Natural killer cell treated with Interleukin-12 subunit alpha and Interleukin-12 subunit beta and Interleukin-15 and Interleukin-18, amount 100 ng/mL, for 72 hours (primary cell): ENCODE measurements at regions not wholly inside any gene's neighbourhood (a gene's known extent, or its start where the extent isn't known, plus 50 kb on each side); places are given as distances from the start of the nearest gene placed in this dataset.

Experiments
- ATAC-seq, 2 donors: fragments of 150-1000 bp; cut with Tn5 transposase in 1 of 2; sonication (Bioruptor Pico), chemical (Tn5 transposase) in 1 of 2; 2 replicates each; pipeline ENCODE4 v1.10.0; 2021
- DNase-seq: peaks from one replicate; pipeline ENCODE4 v3.0.0; 2022; ENCODE audit warnings: low spot score
- H3K27ac Mint-ChIP-seq, 2 donors: 1 replicate in 1 of 2; 2 replicates in 1 of 2; pipeline ENCODE4 v1.8.0; 2022; ENCODE audit warnings: mixed read lengths in 2 of 2, mild to moderate bottlenecking in 1 of 2, moderate library complexity in 1 of 2
- H3K27me3 Mint-ChIP-seq, 2 donors: 1 replicate in 1 of 2; 2 replicates in 1 of 2; pipeline ENCODE4 v1.8.0; 2022; ENCODE audit warnings: mixed read lengths in 2 of 2
- H3K36me3 Mint-ChIP-seq: one replicate; pipeline ENCODE4 v1.8.0; 2022; ENCODE audit warnings: mixed read lengths
- H3K4me1 Mint-ChIP-seq, 2 donors: 1 replicate in 1 of 2; 2 replicates in 1 of 2; pipeline ENCODE4 v1.8.0; 2022; ENCODE audit warnings: low read depth in 2 of 2, mixed read lengths in 2 of 2, mild to moderate bottlenecking in 1 of 2
- H3K4me3 Mint-ChIP-seq: one replicate; pipeline ENCODE4 v1.8.0; 2022; ENCODE audit warnings: mixed read lengths
- H3K9me3 Mint-ChIP-seq: 2 replicates; pipeline ENCODE4 v1.8.0; 2022; ENCODE audit warnings: mixed read lengths

DNA sequence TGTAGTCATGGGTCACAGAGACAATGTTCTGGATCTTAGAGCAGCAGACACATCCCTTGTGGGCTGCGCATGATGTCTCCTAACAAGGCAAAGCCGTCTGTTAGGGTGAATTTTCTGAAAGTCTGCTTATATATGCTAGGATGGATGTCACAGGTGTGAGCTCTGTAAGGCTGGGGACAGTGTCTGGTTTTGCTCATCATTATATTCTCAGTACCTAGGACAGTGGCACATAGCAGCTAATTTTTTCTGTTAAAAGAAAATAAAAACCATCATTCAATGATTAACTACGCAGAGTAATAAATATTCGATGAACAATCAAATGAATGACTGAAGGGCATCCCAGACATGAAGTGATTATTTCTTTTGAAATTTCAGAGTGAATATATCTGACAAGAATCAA, 52.9 kb upstream of the FAM169A start:
- Mint-ChIP-seq H3K36me3 (no peaks in the 10 kb centered on the region), H3K9me3 (no peaks in the 10 kb centered on the region), H3K27ac (no peak overlapping the region), H3K4me1 (no peaks in the 10 kb centered on the region), H3K27me3 (peaks cover 3 to 7% of the 10 kb centered on the region in 2 donors), H3K4me3 (no peak overlapping the region)
- no peak for DNase-seq
- ATAC-seq, result no peak

DNA sequence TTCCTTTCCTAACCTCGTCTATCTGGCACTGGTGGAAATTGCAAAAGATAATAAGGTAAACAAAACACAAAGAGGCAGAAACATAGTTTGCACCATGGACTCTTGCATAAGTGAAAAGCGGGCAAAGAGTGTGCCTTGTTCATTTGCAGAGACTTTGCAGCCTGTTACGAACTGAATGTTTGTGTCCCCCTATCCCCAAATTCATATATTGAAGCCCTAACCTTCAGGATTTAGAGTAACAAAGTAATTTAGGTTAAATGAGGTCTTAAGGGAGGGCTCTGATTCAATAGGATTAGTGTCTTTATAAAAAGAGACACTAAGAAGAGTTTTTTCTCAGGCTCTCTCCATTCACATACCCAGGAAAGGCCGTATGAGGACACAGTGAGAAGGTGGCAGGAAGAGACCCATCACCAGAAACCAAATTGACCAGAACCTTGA, 52.1 kb upstream of the FAM169A start:
- no peaks in the 10 kb centered on the region for H3K36me3 Mint-ChIP-seq
- peaks cover 5 to 7% of the 10 kb centered on the region in 2 donors for H3K27me3 Mint-ChIP-seq
- H3K9me3 Mint-ChIP-seq, result no peaks in the 10 kb centered on the region
- ATAC-seq (no peak), DNase-seq (no peak)
- no peak overlapping the region for H3K27ac Mint-ChIP-seq
- H3K4me3 Mint-ChIP-seq, result no peak overlapping the region
- no peaks in the 10 kb centered on the region for H3K4me1 Mint-ChIP-seq

DNA sequence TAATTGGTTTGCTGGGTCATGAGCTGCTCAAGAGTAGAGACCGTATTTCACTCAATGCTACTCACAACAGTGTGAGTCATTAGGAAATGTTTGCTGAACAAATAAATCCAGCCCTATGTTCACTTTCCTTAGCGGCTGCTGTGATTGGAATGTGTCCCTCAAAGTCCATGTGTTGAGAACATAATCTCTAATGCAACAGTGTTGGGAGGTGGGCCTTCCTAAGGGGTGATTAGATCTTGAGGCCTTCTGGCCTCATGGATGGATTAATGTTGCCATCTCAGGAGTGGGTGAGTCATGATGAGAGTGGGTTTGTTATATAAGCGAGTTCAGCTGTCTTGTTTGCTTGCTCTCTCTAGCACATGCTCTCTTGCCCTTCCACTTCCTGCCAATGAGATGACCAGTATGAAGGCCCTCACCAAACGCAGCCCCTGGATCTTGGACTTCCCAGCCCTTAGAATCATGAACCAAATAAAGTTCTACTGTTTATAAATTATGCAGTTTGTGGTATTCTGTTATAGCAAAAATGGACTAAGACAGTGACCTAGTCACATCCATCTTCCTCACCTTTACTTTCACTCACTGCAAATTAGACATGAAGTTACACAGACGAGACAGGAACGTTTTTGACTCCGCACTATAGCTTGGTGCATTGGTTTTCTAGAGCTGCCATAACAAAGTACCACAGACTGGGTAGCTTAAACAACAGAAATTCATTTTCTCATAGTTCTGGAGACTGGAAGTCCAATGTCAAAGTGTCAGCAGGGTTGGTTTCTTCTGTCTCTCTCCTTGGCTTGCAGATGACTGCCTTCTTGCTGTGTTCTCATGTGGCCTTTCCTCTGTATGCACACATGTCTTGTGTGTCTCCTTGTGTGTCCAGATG, 50.9 kb upstream of the FAM169A start:
- no peaks in the 10 kb centered on the region for H3K9me3 Mint-ChIP-seq
- H3K4me1 Mint-ChIP-seq, result no peaks in the 10 kb centered on the region
- no peak overlapping the region for H3K27ac Mint-ChIP-seq
- no peaks in the 10 kb centered on the region for H3K36me3 Mint-ChIP-seq
- no peak overlapping the region for H3K4me3 Mint-ChIP-seq
- H3K27me3 Mint-ChIP-seq, result peaks cover 5% of the 10 kb centered on the region in 2 donors
- no peak for ATAC-seq
- DNase-seq, result no peak
